Activated T-helper 2 cell treated with anti-CD3 and anti-CD28 coated beads, Interferon-gamma antibody, Interleukin-2, Interleukin-4, amounts not matched to agents 10 μg/mL and 5 μg/mL and 100 μg/mL, durations not matched to agents 14 hours and 24 hours and 36 hours (primary cell): ENCODE measurements at regions not wholly inside any gene's neighbourhood (a gene's known extent, or its start where the extent isn't known, plus 50 kb on each side); places are given as distances from the start of the nearest gene placed in this dataset.
"Not testable (repeated sequence)": the region's sequence is repeated elsewhere in the genome, so short reads cannot be mapped to it uniquely, and the experiment has no call there.

Experiments used
- DNase-seq: peaks from one replicate; pipeline ENCODE4 v3.0.0; 2021; ENCODE audit warnings: low spot score
- H3K27ac Mint-ChIP-seq: one replicate; pipeline ENCODE4 v1.8.0; 2021; ENCODE audit warnings: mixed read lengths
- H3K27me3 Mint-ChIP-seq: one replicate; pipeline ENCODE4 v1.8.0; 2021; ENCODE audit warnings: low read depth, mixed read lengths
- H3K36me3 Mint-ChIP-seq: one replicate; pipeline ENCODE4 v1.8.0; 2021; ENCODE audit warnings: low read depth, mixed read lengths
- H3K4me1 Mint-ChIP-seq: one replicate; pipeline ENCODE4 v1.8.0; 2021; ENCODE audit warnings: low read depth, mixed read lengths
- H3K4me3 Mint-ChIP-seq: one replicate; pipeline ENCODE4 v1.8.0; 2021; ENCODE audit warnings: low read depth, mild to moderate bottlenecking, moderate library complexity, mixed read lengths
- H3K9me3 Mint-ChIP-seq: one replicate; pipeline ENCODE4 v1.8.0; 2021; ENCODE audit warnings: mixed read lengths
- intact Hi-C: fragments of 100-400 bp; cut with micrococcal nuclease; formaldehyde crosslinking; loops from one replicate; pipeline ENCODE4 v1.15.1; 2023

DNA sequence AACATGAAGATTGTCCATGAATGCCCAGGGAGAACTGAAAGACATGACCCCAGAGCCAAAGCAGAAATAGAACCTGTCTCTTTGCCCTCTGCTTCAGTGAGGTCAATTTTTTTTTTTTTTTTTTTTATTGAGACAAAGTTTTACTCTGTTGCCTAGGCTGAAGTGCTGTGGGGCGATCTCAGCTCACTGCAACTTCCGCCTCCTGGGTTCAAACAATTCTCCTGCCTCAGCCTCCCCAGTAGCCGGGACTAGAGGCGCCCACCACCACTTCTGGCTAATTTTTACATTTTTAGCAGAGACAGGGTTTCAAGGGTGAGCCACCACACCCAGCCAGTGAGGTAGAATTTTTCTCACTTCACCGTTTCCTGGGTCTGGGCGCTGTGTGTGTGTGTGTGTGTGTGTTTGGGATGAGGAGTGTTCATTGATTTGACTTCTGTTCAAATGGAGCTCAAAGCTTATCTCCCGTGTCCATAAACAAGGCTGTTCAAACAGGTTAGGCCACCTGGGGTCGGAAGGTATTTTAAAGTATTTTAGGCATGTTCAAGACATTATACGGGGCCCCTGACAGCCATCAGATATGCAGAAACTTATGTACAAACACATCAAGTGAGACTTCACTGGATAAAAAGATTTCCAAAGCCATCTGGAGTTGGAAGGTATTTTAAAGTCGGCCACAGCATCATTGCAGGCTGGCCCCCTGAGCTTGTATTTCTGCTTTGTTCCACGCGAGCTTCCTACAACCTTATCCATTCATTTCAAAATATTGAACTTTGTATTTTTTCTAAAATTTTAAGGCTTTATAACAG lies 93.8 kb downstream of the MAP3K8 start:
- intact Hi-C loops = loop anchor here (2.0 kb wide), 1 partner anchor 27 kb away; no protein-coding TSS in a partner anchor
- Mint-ChIP-seq H3K4me1 (peaks cover 57% of the 10 kb centered on the region), H3K36me3 (no peaks in the 10 kb centered on the region), H3K9me3 (no peaks in the 10 kb centered on the region), H3K4me3 (no peak overlapping the region), H3K27ac (no peak overlapping the region), H3K27me3 (peaks cover 3% of the 10 kb centered on the region)
- no peak for DNase-seq

DNA sequence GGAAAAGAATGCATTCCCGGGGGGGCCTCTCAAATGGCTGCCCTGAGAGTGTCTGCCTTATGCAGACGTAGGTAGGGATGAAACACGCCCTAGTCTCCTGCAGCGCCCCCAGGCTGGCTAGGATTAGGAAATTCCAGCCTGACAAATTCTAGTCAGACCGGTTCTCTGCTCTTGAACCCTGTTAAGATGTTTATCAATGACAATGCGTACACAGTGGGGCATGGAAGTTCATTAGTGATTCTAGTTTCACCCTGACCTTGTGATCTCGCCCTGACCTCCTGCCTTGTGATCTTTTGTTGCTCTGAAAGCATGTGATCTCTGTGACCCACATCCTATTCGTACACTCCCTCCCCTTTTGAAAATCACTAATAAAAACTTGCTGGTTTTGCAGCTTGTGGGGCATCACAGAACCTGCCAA lies 88.7 kb downstream of the MAP3K8 start:
- Mint-ChIP-seq H3K27me3 (peaks cover 11% of the 10 kb centered on the region), H3K4me1 (peaks cover 25% of the 10 kb centered on the region)
- intact Hi-C loops, H3K27ac Mint-ChIP-seq, H3K4me3 Mint-ChIP-seq, H3K9me3 Mint-ChIP-seq, DNase-seq, H3K36me3 Mint-ChIP-seq: not testable (repeated sequence)

DNA sequence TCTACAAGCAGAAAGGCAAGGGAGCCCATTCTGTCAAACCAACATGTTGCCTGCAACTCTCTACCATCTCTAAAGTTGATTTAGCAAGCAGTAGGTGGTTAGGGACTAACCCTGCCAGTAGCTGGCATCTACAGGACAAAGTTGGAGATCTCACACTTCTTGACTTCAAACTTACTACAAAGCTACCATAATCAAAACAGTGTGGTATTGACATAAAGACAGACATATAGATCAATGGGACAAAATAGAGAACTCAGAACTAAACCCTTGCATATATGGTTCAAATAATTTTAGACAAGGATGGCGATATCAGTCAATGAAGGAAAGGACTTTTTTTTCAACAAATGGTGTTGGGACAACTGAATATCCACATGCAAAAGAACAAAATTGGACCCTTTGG lies 84.9 kb downstream of the MAP3K8 start:
- Mint-ChIP-seq H3K4me1 (peaks cover 5% of the 10 kb centered on the region), H3K4me3 (no peak overlapping the region), H3K36me3 (no peaks in the 10 kb centered on the region), H3K27ac (no peak overlapping the region), H3K9me3 (peaks cover 8% of the 10 kb centered on the region), H3K27me3 (peaks cover 8% of the 10 kb centered on the region)
- intact Hi-C loops = no loop called here
- no peak for DNase-seq
